ENCODE measurements at regions not wholly inside any gene's neighbourhood (a gene's known extent, or its start where the extent isn't known, plus 50 kb on each side); places are given as distances from the start of the nearest gene placed in this dataset.

DNA sequence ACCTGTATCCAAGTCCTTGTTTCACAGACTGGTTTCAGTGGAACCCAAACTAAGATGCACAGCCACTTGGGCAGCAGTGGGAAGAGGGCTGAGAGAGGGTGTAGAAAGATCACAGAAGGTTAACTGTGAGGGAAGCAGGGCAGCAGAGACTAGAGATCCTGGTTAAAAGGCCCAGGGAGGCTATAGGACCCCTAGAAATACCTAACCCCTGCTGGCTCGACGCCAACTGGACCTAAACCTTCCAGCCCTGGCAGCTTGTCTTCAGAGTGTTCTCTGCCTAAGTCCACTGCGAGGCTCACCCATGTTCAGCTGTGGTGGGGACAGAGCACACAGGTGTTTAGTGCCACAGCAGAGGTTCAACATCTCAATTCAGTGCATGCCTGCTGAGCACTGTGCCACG is 96.5 kb downstream of the ZNF621 start:
- ATAC-seq, result no peak
- Histone ChIP-seq H3K27ac (no peak overlapping the region), H3K4me3 (no peak overlapping the region), H3K4me1 (no peaks in the 10 kb centered on the region), H3K36me3 (no peaks in the 10 kb centered on the region), H3K27me3 (peaks cover 0 to 2% (median 0%) of the 10 kb centered on the region in 3 donors), H3K9me3 (no peaks in the 10 kb centered on the region)
- TF ChIP-seq, protein P1, sequence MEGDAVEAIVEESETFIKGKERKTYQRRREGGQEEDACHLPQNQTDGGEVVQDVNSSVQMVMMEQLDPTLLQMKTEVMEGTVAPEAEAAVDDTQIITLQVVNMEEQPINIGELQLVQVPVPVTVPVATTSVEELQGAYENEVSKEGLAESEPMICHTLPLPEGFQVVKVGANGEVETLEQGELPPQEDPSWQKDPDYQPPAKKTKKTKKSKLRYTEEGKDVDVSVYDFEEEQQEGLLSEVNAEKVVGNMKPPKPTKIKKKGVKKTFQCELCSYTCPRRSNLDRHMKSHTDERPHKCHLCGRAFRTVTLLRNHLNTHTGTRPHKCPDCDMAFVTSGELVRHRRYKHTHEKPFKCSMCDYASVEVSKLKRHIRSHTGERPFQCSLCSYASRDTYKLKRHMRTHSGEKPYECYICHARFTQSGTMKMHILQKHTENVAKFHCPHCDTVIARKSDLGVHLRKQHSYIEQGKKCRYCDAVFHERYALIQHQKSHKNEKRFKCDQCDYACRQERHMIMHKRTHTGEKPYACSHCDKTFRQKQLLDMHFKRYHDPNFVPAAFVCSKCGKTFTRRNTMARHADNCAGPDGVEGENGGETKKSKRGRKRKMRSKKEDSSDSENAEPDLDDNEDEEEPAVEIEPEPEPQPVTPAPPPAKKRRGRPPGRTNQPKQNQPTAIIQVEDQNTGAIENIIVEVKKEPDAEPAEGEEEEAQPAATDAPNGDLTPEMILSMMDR (IDR thresholded peaks at IDR 0.05 in 4 of 5, conservative IDR thresholded peaks at IDR 0.05 in 1 of 5), result no peak
- TF ChIP-seq POLR2A (IDR thresholded peaks at IDR 0.05), result no peak
- intact Hi-C loops (cut with DNase I; ENCODE audit: low total_unique reads) (no loop called here), in situ Hi-C loops (cut with MboI; ENCODE audit: low sequenced_read_pairs in 4 of 4) (no loop called here)
- DNase-seq, result no peak

DNA sequence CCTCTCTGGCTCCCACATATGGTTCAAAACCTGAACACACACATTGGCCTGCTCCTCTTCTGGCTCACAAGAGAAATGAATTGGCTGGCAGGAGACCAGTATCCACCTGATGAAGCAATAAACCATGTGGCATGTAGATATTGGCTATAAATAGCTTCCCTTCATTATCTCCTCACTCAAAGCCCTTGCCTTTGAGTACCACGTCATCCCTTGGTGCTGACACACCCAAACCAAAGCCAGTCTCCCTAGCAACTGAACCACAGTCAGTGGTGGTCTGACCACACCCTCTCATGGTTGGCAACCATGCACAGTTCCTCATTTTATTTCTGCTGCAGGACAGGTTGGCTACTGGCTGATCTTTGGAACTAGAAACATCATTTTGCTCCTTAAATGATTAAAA is 98.8 kb downstream of the ZNF621 start:
- Histone ChIP-seq H3K27me3 (no peaks in the 10 kb centered on the region), H3K4me1 (no peaks in the 10 kb centered on the region), H3K36me3 (no peaks in the 10 kb centered on the region), H3K27ac (no peak overlapping the region), H3K9me3 (no peaks in the 10 kb centered on the region), H3K4me3 (no peak overlapping the region)
- in situ Hi-C loops (cut with MboI; ENCODE audit: low sequenced_read_pairs in 4 of 4) (no loop called here), intact Hi-C loops (cut with DNase I; ENCODE audit: low total_unique reads) (no loop called here)
- ATAC-seq (no peak), DNase-seq (no peak)
- TF ChIP-seq, protein P1 (IDR thresholded peaks at IDR 0.05 in 4 of 5, conservative IDR thresholded peaks at IDR 0.05 in 1 of 5), result no peak
- no peak for TF ChIP-seq POLR2A (IDR thresholded peaks at IDR 0.05)

DNA sequence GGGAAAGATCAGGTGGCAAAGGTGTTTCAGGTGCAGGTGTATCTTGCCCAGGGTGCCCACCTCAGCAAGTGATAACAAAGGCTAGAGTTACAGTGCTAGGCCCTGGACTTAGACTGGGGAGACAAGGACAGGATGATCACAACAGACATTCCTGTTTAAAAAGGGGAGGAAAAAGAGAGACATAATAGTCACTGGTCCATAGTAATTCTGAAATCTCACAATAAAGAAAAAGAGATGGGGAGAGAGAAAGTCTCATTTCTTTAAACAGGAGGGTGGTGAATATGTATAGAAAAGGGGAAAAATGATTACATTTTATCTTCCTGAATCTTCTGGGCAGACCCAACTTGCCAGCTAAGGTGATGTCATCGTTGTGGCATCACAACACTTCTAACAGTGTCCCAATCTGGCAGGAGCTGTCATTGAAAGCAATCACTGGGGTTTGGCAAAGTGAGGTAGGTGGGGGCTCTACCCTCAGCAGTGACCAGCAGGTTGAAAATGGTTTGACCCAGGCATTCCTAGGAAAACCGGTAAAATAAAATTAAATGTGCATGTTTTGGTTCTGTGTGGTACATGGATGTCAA is 99.5 kb downstream of the ZNF621 start:
- no peak overlapping the region for H3K4me3 ChIP-seq
- no peak for TF ChIP-seq POLR2A (IDR thresholded peaks at IDR 0.05)
- TF ChIP-seq, protein P1 (IDR thresholded peaks at IDR 0.05 in 4 of 5, conservative IDR thresholded peaks at IDR 0.05 in 1 of 5), result no peak
- intact Hi-C loops (cut with DNase I; ENCODE audit: low total_unique reads), result no loop called here

DNA sequence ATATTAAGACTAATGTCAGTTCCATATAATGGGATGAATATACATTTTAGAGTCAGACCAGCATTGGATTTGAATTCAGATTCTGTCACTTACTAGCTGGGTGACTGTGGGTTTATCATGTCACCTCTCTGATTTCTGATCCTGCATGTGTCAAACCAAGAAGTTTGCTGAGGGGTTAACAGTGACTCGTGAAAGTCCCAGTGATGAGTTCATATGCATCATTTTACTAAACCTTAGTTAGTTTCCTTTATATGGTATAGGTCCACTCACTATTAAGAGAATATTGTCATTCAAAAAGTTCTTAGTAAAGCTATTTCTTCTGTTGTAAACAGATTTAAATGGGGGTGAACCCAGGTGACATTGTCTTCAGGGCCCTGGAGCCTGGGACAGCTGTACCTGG is 102.3 kb downstream of the ZNF621 start:
- no peak for ATAC-seq
- in situ Hi-C loops (cut with MboI; ENCODE audit: low sequenced_read_pairs in 4 of 4), result no loop called here

More for the DNA sequence above, 99.5 kb downstream of the ZNF621 start:
- no peaks in the 10 kb centered on the region for H3K36me3 ChIP-seq
- DNase-seq, result no peak
- in situ Hi-C loops (cut with MboI; ENCODE audit: low sequenced_read_pairs in 4 of 4), result no loop called here
- no peaks in the 10 kb centered on the region for H3K4me1 ChIP-seq
- no peak for ATAC-seq
- H3K27ac ChIP-seq, result no peak overlapping the region
- no peaks in the 10 kb centered on the region for H3K9me3 ChIP-seq
- no peaks in the 10 kb centered on the region for H3K27me3 ChIP-seq

More for the DNA sequence above, 102.3 kb downstream of the ZNF621 start:
- no peak for TF ChIP-seq POLR2A (IDR thresholded peaks at IDR 0.05)
- TF ChIP-seq, protein P1 (IDR thresholded peaks at IDR 0.05 in 4 of 5, conservative IDR thresholded peaks at IDR 0.05 in 1 of 5), result no peak
- intact Hi-C loops (cut with DNase I; ENCODE audit: low total_unique reads), result no loop called here
- Histone ChIP-seq H3K27ac (no peak overlapping the region), H3K4me3 (no peak overlapping the region), H3K9me3 (no peaks in the 10 kb centered on the region), H3K4me1 (no peaks in the 10 kb centered on the region), H3K27me3 (no peaks in the 10 kb centered on the region), H3K36me3 (no peaks in the 10 kb centered on the region)
- no peak for DNase-seq
